ENCODE measurements at regions not wholly inside any gene's neighbourhood (a gene's known extent, or its start where the extent isn't known, plus 50 kb on each side); places are given as distances from the start of the nearest gene placed in this dataset.

DNA sequence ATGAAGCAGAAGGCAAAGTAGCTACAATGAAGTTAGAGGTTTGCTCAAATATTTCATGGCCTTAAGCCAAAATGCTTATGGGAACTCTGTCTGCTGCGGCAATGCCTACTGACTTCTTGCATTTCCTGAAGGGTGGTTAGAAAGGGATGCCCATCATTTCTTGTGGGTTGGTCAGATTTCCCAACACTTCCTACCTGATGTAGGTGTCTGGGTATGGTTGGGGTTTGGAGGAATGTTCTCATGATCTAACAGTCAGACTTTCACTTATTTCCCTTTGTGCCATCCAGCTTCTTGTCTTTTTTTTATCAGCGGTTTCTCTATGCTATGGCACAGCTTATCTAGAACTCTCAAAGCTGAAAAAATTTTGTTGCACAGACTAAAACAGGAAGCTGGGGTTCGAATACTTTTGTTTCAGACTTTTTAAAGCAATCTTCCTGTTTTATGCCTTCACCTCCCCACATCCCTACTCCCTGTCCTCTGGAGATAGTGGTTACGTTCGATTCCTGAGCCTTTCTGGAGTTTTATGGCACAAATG is 307.7 kb downstream of the USP25 start:
- DNase-seq, result no peak
- peaks cover 2% of the 10 kb centered on the region for H3K4me1 Mint-ChIP-seq
- no peak overlapping the region for H3K27ac Mint-ChIP-seq
- no peaks in the 10 kb centered on the region for H3K9me3 Mint-ChIP-seq
- H3K27me3 Mint-ChIP-seq, result no peaks in the 10 kb centered on the region
- no peaks in the 10 kb centered on the region for H3K36me3 Mint-ChIP-seq
- H3K4me3 Mint-ChIP-seq, result no peak overlapping the region

DNA sequence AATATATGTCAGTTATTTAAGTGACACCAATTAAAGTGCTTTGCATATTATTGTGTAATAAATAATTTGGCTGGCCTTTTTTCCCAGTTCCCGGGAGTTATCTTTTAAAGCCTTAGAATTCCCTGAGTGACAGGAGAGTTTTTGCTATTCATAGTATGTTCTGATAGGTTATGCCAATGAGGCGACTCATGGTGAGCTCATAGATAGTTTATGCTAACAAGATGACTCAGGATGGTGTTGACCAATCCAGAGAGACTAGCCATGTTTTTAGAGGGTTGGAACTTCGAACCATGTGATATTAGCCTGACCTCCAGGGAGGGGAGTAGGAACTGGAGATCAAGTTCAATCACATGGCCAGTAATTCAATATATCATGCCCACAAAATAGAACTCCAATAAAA is 310.8 kb downstream of the USP25 start:
- Mint-ChIP-seq H3K4me3 (no peak overlapping the region), H3K9me3 (no peaks in the 10 kb centered on the region), H3K36me3 (no peaks in the 10 kb centered on the region), H3K27ac (no peak overlapping the region), H3K4me1 (peaks cover 2% of the 10 kb centered on the region), H3K27me3 (no peaks in the 10 kb centered on the region)
- DNase-seq, result no peak

DNA sequence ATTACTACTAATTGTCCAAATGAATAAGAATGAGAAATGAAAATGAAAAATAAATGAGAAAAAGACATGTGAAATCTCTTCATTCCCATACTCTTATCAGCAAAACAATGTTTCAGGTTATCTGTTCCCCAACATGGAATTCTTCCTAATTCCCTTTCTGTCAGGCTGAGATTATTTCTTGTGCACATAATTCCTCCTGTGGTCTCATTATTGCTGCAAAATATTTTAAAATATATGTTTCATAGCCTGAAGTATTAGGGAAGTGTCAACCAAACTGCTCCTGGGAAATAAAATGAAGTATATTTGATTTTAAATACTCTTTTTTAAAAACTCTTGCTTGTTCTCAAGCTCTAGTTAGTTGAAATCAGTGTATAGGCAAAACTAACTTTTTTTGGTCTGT is 314.9 kb downstream of the USP25 start:
- no peaks in the 10 kb centered on the region for H3K9me3 Mint-ChIP-seq
- H3K27ac Mint-ChIP-seq, result no peak overlapping the region
- no peak for DNase-seq
- no peak overlapping the region for H3K4me3 Mint-ChIP-seq
- H3K27me3 Mint-ChIP-seq, result no peaks in the 10 kb centered on the region
- H3K36me3 Mint-ChIP-seq, result no peaks in the 10 kb centered on the region
- no peaks in the 10 kb centered on the region for H3K4me1 Mint-ChIP-seq

DNA sequence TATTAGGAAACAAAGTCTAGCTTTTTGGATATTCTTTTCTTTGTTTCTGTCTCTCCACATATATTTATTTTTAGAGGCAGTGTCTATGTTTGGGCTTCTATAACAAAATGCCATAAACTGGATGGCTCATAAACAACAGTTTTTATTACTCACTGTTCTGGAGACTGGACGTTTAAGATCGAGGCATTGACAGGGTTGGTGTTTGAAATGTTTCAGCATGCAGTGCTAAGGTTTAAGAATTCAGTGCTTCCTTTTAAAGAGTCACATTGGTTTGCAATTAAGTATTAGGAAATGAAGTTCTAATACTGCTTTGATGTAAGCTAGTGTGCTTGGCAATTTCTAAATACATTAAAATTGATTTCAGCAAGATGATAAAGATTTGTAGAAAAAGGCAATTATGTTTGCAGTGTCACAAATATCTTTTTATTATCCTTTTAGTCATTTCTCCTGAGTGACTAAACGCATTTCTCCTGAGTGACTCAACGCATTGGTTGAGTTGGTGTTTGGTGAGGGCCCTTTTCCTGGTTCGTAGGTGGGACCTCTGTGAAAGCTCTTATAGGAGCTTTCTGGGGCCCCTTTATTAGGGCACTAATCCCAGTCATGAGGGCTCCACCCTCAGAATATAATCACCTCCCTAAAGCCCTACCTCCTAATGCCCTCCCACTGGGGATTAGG is 317.0 kb downstream of the USP25 start:
- H3K36me3 Mint-ChIP-seq, result no peaks in the 10 kb centered on the region
- no peaks in the 10 kb centered on the region for H3K4me1 Mint-ChIP-seq
- DNase-seq, result no peak
- H3K27ac Mint-ChIP-seq, result no peak overlapping the region
- H3K27me3 Mint-ChIP-seq, result no peaks in the 10 kb centered on the region
- no peaks in the 10 kb centered on the region for H3K9me3 Mint-ChIP-seq
- no peak overlapping the region for H3K4me3 Mint-ChIP-seq

DNA sequence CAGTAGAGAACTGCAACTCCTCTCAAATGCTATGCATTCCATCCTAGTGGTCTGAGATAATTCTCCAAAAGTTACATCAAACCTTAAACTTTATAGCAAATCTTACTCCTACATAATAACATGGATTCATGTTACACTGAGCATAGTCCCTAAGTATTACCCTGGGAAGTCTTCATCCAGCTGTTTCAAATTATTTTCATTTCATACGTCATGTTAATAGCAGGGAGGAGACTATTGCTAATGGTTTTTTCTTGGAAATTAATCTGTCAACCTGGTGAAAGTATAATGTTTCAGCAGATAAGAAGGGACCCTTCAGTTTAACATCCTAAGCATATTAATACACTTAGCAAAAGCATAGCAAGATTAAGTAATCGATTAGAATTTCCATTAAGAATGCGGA is 318.1 kb downstream of the USP25 start:
- Mint-ChIP-seq H3K36me3 (no peaks in the 10 kb centered on the region), H3K9me3 (no peaks in the 10 kb centered on the region), H3K4me1 (no peaks in the 10 kb centered on the region), H3K27ac (no peak overlapping the region), H3K27me3 (no peaks in the 10 kb centered on the region), H3K4me3 (no peak overlapping the region)
- no peak for DNase-seq

DNA sequence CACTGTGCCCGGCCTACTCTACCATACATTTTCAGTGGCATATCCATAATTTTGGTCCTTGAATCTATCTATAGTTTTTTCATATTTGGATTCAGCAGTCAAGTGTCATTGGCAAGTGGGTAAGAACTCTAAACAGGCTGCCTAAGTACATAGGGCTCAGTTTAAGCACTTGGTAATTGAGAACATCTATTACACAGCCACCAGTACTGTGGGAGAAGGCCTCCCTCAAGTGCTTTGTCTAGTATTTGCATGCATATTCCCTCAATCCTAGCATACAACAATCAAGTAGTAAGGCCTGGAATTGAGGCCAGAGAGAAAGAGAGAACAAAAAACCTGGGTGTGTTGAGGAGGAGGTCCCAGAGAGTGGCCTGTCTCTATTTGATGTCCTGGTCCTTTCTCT is 325.2 kb downstream of the USP25 start:
- Mint-ChIP-seq H3K9me3 (no peaks in the 10 kb centered on the region), H3K4me1 (no peaks in the 10 kb centered on the region), H3K36me3 (no peaks in the 10 kb centered on the region), H3K27me3 (no peaks in the 10 kb centered on the region), H3K27ac (no peak overlapping the region), H3K4me3 (no peak overlapping the region)
- no peak for DNase-seq

DNA sequence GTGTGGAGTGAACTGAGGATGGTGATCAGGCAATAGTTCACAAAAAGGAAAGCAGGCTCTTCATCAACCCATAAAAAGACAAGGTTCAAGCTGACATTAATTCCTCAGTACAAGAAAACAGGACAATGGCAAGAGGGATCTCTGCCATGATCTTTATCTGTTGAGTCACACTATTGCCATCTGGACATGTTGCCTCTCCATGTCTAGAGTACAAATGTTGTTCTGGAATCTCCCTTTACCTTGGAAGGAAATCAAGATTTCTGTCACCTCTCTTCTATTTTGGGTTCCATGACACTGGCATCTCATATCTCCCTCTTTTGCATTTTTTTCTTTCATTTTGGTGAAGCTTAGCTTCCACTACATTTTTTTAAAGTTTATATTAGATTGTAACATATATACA is 329.1 kb downstream of the USP25 start:
- H3K9me3 Mint-ChIP-seq, result no peaks in the 10 kb centered on the region
- no peak overlapping the region for H3K27ac Mint-ChIP-seq
- DNase-seq, result no peak
- no peaks in the 10 kb centered on the region for H3K36me3 Mint-ChIP-seq
- H3K4me3 Mint-ChIP-seq, result no peak overlapping the region
- H3K4me1 Mint-ChIP-seq, result no peaks in the 10 kb centered on the region
- no peaks in the 10 kb centered on the region for H3K27me3 Mint-ChIP-seq

DNA sequence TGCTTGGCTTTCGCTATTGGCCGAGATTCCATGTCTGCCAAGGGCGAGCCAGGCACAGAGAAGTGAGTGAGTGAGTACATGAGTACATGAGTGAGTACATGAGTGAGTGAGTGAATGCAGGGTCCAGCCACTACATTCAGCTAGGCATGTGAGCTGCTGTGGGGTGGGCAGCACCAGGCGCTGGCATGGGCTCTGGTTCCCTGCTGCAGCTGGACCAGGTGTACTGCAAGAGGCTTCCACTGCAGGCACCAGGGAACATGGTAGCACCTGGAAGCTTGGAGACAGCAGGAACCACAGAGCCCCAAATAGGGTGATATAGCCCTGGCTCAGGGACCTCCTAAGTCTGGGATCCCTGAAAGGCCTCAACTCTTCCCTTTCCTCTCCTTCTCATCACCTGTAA is 330.2 kb downstream of the USP25 start:
- Mint-ChIP-seq H3K36me3 (no peaks in the 10 kb centered on the region), H3K9me3 (no peaks in the 10 kb centered on the region), H3K4me1 (no peaks in the 10 kb centered on the region), H3K4me3 (no peak overlapping the region), H3K27ac (no peak overlapping the region), H3K27me3 (no peaks in the 10 kb centered on the region)
- no peak for DNase-seq

DNA sequence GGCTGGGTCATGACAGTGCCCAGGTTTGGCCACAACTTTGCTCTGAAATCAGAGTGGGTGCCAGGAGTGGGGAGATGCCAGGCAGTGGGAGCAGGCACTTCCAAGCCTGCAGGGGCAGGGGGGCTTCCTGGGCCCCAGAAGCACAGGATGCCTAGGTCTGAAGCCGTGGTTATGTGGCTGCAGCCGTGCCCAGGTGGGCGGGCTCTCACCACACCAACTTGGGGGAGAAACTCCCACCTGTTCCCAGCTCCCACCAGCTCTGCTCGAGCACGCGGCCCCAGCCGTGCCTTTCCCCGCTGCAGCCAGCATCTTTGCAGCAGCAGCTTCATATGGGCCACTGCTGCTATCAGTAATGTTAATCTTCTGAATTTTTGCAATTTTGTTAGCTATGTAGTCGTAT is 331.4 kb downstream of the USP25 start:
- DNase-seq, result no peak
- no peak overlapping the region for H3K27ac Mint-ChIP-seq
- no peaks in the 10 kb centered on the region for H3K4me1 Mint-ChIP-seq
- H3K27me3 Mint-ChIP-seq, result no peaks in the 10 kb centered on the region
- H3K36me3 Mint-ChIP-seq, result no peaks in the 10 kb centered on the region
- H3K9me3 Mint-ChIP-seq, result no peaks in the 10 kb centered on the region
- H3K4me3 Mint-ChIP-seq, result no peak overlapping the region

DNA sequence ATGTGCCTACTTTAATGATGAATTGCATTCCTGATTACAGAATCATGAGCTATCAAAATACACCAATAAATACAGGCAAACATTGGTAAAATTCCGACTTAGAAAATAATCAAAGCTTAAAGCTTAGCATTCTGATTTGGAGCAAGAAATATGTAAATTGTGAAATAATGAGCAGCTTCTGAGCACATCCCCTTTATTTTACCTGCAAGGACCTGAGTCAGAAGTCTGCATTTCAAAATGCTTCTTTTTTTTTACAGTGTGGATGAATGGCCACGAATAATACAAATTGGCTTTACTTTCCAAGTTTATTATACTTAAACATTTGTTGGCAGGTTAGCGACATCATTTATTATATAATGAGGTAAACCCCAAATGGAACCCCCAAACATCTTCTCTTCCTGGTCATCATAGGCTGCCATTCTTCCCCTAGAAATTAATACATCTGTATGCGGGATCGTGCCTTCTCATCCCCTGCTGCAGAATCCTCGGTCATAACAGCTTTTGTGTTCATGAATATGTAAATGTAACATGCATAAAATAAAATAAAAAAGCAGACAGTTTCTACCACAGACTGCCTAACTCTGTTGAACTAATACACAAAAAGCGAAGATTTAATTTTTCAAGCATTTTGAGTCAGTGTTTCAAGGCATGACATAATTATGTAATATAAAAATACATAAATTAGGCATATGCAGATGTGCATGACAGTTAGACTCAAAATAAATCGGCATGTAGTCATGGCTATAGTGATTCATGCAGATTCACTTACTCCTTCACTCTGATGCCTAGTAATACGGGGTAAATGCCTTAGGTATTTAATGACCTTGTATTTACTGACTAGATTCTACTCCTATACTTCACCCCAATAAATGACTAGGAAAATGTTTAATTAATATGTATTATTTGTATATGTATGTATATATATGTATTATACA is 339.7 kb downstream of the USP25 start:
- no peaks in the 10 kb centered on the region for H3K4me1 Mint-ChIP-seq
- no peaks in the 10 kb centered on the region for H3K36me3 Mint-ChIP-seq
- DNase-seq, result no peak
- no peak overlapping the region for H3K27ac Mint-ChIP-seq
- H3K9me3 Mint-ChIP-seq, result no peaks in the 10 kb centered on the region
- H3K27me3 Mint-ChIP-seq, result no peaks in the 10 kb centered on the region
- no peak overlapping the region for H3K4me3 Mint-ChIP-seq

DNA sequence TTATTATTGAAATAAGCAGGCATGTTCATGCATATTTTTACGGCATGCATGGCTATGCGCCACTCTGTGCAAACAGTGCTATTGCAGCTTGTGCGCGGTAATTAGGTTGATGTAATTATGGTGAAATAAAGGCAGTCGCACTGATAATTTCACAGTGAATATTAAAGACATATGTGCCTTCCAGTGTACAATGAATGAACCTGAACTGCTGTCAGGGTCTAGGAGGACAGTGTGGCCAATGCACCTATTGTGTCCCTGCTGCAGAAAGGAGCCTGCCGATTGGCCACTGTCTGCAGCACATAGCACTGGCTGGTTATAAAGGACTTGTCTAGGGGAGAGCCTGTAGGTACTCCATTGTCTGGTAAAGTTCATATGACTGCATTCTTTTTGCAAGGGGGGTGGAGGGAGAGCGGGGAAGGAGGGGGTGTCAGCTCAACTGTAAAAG is 340.4 kb downstream of the USP25 start:
- Mint-ChIP-seq H3K36me3 (no peaks in the 10 kb centered on the region), H3K27ac (no peak overlapping the region), H3K9me3 (no peaks in the 10 kb centered on the region), H3K27me3 (no peaks in the 10 kb centered on the region), H3K4me1 (no peaks in the 10 kb centered on the region), H3K4me3 (no peak overlapping the region)
- DNase-seq, result no peak

DNA sequence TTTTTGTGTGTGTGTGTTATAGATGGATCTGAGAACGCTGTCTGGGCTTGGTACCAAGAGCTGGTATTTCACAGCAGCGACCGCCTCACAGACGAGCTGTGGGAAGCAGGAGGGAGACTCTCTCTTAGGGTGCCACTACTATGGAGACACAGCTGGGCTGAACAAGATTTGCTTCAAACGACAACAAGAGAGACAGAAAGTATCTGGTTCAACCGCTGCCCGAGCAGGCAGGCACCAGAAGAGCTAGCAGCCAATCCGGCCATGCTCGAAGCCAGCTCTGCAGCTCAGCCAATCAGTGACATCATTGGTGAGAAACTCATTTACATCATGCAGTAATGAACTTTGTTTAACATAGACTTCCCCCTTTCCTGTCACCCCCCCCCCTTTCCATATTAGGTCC is 341.3 kb downstream of the USP25 start:
- no peaks in the 10 kb centered on the region for H3K4me1 Mint-ChIP-seq
- no peaks in the 10 kb centered on the region for H3K36me3 Mint-ChIP-seq
- no peaks in the 10 kb centered on the region for H3K9me3 Mint-ChIP-seq
- no peak for DNase-seq
- no peak overlapping the region for H3K4me3 Mint-ChIP-seq
- no peak overlapping the region for H3K27ac Mint-ChIP-seq
- no peaks in the 10 kb centered on the region for H3K27me3 Mint-ChIP-seq

DNA sequence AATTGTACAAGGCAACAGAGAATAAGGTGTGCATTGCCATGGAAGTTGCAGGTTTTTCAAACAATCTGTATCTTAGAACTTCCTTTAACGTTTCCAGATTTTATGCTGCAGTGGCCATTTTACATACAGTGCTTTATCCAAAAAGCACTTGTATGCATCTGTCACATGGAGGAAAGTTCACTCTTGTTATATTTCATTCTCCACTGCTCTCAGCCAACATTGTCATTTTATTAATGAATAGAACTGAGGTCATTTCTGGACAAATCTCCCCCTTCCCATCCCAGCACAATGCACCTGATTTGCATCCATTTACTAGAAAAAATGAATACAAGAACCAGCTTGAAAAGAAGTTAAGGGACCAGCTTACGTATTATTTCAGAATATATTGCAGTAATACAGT is 342.0 kb downstream of the USP25 start:
- H3K27ac Mint-ChIP-seq, result no peak overlapping the region
- no peaks in the 10 kb centered on the region for H3K27me3 Mint-ChIP-seq
- H3K4me3 Mint-ChIP-seq, result no peak overlapping the region
- no peak for DNase-seq
- no peaks in the 10 kb centered on the region for H3K4me1 Mint-ChIP-seq
- no peaks in the 10 kb centered on the region for H3K36me3 Mint-ChIP-seq
- no peaks in the 10 kb centered on the region for H3K9me3 Mint-ChIP-seq

DNA sequence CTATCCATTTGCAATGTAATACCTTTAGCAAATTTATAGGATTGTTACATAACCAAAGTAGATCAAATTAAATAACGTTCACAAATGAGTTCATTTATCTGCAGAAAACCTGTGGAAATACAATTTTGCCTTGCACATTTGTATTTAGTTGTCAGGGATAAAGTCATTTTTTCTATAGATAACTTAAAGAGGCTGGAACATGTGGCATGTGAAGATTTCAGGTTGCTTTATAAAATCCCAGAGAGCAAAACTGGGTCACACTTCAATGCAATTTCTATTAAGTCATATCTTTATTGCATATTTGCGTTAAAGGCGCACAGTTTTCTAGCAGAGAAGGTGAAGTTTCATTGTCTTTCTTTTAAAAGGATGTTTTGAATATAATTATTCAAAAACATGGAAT is 342.4 kb downstream of the USP25 start:
- Mint-ChIP-seq H3K27me3 (no peaks in the 10 kb centered on the region), H3K4me3 (no peak overlapping the region), H3K9me3 (no peaks in the 10 kb centered on the region), H3K27ac (no peak overlapping the region), H3K4me1 (no peaks in the 10 kb centered on the region), H3K36me3 (no peaks in the 10 kb centered on the region)
- no peak for DNase-seq

DNA sequence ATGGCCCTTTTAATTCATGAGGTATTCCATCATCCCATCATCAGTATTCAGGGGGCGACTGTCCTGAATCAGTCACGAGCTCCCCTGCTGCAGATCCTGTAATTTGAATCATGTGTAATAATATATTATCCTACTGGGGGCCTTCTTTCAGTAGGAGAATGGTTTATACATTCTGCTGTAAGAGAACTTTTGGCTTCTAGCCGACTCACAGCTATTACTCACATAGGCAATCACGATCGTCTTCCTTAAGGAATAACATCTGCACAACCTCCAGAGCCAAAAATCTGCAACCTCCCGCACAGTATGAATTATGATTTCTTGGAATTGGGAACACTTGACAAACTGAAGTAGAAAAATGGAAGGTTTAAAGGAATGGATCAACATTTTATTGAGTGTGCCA is 343.0 kb downstream of the USP25 start:
- H3K27me3 Mint-ChIP-seq, result no peaks in the 10 kb centered on the region
- no peak for DNase-seq
- H3K36me3 Mint-ChIP-seq, result no peaks in the 10 kb centered on the region
- no peak overlapping the region for H3K27ac Mint-ChIP-seq
- H3K9me3 Mint-ChIP-seq, result no peaks in the 10 kb centered on the region
- no peak overlapping the region for H3K4me3 Mint-ChIP-seq
- H3K4me1 Mint-ChIP-seq, result no peaks in the 10 kb centered on the region

DNA sequence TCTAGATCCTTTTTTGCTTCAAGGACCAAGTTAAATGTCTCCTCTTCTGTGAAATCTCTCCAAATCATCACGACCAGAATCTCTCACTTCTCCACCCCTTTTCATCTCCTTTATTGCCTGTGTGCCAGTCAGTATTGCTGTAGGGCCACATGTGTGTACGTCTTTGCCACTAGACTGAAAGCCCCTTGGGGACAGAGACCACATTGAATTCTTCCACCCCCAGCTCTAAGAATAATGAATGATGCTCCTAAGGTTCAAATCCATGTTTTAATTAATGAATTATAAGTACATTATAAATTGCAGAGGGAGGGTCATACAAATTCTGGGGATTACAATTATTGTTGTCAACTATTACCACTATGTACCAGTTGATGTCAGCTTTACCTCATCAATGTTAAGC is 343.8 kb downstream of the USP25 start:
- no peaks in the 10 kb centered on the region for H3K4me1 Mint-ChIP-seq
- H3K36me3 Mint-ChIP-seq, result no peaks in the 10 kb centered on the region
- H3K27ac Mint-ChIP-seq, result no peak overlapping the region
- no peaks in the 10 kb centered on the region for H3K27me3 Mint-ChIP-seq
- no peak overlapping the region for H3K4me3 Mint-ChIP-seq
- no peaks in the 10 kb centered on the region for H3K9me3 Mint-ChIP-seq
- no peak for DNase-seq

Data from activated naive CD8-positive, alpha-beta T cell treated with anti-CD3 and anti-CD28 coated beads for 36 hours (primary cell).